Activated T-helper 1 cell treated with anti-CD3 and anti-CD28 coated beads, Interleukin-12 subunit alpha, Interleukin-12 subunit beta, Interleukin-2, Interleukin-4 antibody, amounts not matched to agents 30 ng/mL and 10 ng/mL and 1 ng/mL, durations not matched to agents 14 hours and 24 hours and 36 hours (primary cell): ENCODE measurements at regions not wholly inside any gene's neighbourhood (a gene's known extent, or its start where the extent isn't known, plus 50 kb on each side); places are given as distances from the start of the nearest gene placed in this dataset.

Experiments used
- DNase-seq: peaks from one replicate; pipeline ENCODE4 v3.0.0; 2021; ENCODE audit warnings: low spot score
- H3K27ac Mint-ChIP-seq: one replicate; pipeline ENCODE4 v1.8.0; 2021; ENCODE audit warnings: mild to moderate bottlenecking, mixed read lengths
- H3K27me3 Mint-ChIP-seq: one replicate; pipeline ENCODE4 v1.8.0; 2022; ENCODE audit warnings: mild to moderate bottlenecking, moderate library complexity, mixed read lengths; ENCODE audit not compliant: insufficient read depth
- H3K36me3 Mint-ChIP-seq: one replicate; pipeline ENCODE4 v1.8.0; 2021; ENCODE audit warnings: low read depth, mixed read lengths
- H3K4me1 Mint-ChIP-seq: one replicate; pipeline ENCODE4 v1.8.0; 2021; ENCODE audit warnings: low read depth, mixed read lengths
- H3K4me3 Mint-ChIP-seq: one replicate; pipeline ENCODE4 v1.8.0; 2021; ENCODE audit warnings: mild to moderate bottlenecking, moderate library complexity, mixed read lengths
- H3K9me3 Mint-ChIP-seq: one replicate; pipeline ENCODE4 v1.8.0; 2021; ENCODE audit warnings: mixed read lengths
- intact Hi-C: fragments of 100-400 bp; cut with micrococcal nuclease; formaldehyde crosslinking; loops from one replicate; pipeline ENCODE4 v1.15.1; 2024

GRCh38 chr10:10367264-10367663 is 650.4 kb upstream of the CELF2 start:
- Mint-ChIP-seq H3K4me3 (no peak overlapping the region), H3K9me3 (no peaks in the 10 kb centered on the region), H3K27ac (no peak overlapping the region), H3K4me1 (no peaks in the 10 kb centered on the region), H3K27me3 (no peaks in the 10 kb centered on the region), H3K36me3 (no peaks in the 10 kb centered on the region)
- intact Hi-C loops: no loop called here
- DNase-seq: no peak

DNA sequence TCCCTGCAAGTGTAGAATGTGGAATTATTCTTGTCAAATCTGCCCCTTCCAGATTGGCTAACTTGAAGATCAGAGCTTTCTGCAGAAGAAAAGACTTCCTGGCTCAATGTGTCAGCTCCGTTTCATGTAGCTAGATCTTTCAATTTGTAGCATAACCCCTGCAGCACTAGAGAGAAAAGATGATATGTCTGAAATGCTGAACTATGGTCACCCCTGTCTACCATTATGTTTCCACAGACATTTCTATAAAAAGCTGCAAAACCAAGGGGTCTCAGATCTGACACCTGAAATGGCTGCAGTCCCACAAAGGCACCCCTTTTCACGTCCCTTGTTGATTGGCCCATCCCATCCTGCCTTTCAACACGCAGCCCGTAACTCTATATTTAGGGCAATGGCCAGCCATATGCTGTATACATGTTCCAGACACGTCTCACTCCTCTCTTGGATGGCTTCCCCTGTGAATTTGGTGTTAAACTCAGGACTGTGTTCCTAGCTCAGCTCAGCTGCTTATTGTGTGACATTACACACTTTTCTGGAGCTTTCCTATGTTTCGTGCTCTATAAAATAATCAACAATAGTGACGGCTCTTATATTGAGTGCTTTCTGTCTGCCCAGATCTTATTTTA is 648.6 kb upstream of the CELF2 start:
- Mint-ChIP-seq H3K4me1 (no peaks in the 10 kb centered on the region), H3K27ac (no peak overlapping the region), H3K9me3 (no peaks in the 10 kb centered on the region), H3K4me3 (no peak overlapping the region), H3K36me3 (no peaks in the 10 kb centered on the region), H3K27me3 (peaks cover 3% of the 10 kb centered on the region)
- intact Hi-C loops: no loop called here
- no peak for DNase-seq

GRCh38 chr10:10385831-10386230 is 631.8 kb upstream of the CELF2 start:
- Mint-ChIP-seq H3K9me3 (no peaks in the 10 kb centered on the region), H3K36me3 (no peaks in the 10 kb centered on the region), H3K27me3 (no peaks in the 10 kb centered on the region), H3K4me1 (no peaks in the 10 kb centered on the region), H3K27ac (no peak overlapping the region), H3K4me3 (no peak overlapping the region)
- intact Hi-C loops: no loop called here
- no peak for DNase-seq

GRCh38 chr10:10389182-10389581 is 628.5 kb upstream of the CELF2 start:
- no peaks in the 10 kb centered on the region for H3K27me3 Mint-ChIP-seq
- DNase-seq: no peak
- H3K9me3 Mint-ChIP-seq: no peaks in the 10 kb centered on the region
- no peaks in the 10 kb centered on the region for H3K36me3 Mint-ChIP-seq
- H3K4me1 Mint-ChIP-seq: no peaks in the 10 kb centered on the region
- no peak overlapping the region for H3K27ac Mint-ChIP-seq
- H3K4me3 Mint-ChIP-seq: no peak overlapping the region
- intact Hi-C loops: no loop called here

DNA sequence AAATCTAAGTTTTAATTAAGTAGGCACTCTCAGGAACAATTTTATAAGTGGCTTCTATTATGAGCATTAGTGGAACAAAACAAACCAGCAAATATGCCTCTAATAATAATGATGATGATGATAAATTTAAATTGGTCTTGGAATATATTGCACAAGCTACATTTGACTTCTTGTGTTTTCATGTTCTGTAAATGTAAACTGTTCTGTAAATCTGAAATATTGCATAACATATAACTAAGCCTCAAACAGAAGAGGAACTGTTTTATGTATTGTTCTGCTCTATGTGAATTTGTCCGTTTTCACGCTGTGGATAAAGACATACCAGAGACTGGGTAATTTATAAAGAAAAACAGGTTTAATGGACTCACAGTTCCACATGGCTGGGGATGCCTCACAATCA is 625.2 kb upstream of the CELF2 start:
- Mint-ChIP-seq H3K36me3 (no peaks in the 10 kb centered on the region), H3K4me1 (no peaks in the 10 kb centered on the region), H3K27me3 (no peaks in the 10 kb centered on the region), H3K9me3 (no peaks in the 10 kb centered on the region), H3K4me3 (no peak overlapping the region), H3K27ac (no peak overlapping the region)
- intact Hi-C loops: no loop called here
- DNase-seq: no peak

GRCh38 chr10:10394933-10395658 is 622.6 kb upstream of the CELF2 start:
- DNase-seq: no peak
- Mint-ChIP-seq H3K27ac (no peak overlapping the region), H3K36me3 (no peaks in the 10 kb centered on the region), H3K4me1 (no peaks in the 10 kb centered on the region), H3K9me3 (no peaks in the 10 kb centered on the region), H3K27me3 (peaks cover 1% of the 10 kb centered on the region), H3K4me3 (no peak overlapping the region)
- intact Hi-C loops: no loop called here

DNA sequence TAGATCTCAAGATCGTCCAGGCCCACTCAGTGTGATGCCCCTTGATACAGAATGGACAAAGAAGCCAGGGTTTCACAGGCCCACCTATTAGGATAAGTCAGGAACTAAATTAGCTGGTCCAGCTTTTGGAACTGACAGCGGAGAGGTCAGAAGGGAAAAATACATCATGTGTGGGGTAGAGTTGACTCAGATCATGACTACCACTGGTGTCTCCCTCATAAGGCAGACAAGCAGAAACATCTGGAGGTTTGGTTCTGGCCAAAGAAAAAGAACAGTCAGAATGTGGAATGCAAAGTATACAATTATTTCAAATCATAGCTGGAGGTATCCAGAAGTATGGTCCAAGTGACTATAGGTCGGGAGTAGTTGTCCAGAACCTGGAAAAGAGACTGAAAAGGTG is 621.1 kb upstream of the CELF2 start:
- Mint-ChIP-seq H3K27ac (no peak overlapping the region), H3K9me3 (no peaks in the 10 kb centered on the region), H3K27me3 (peaks cover 1% of the 10 kb centered on the region), H3K36me3 (no peaks in the 10 kb centered on the region), H3K4me1 (no peaks in the 10 kb centered on the region), H3K4me3 (no peak overlapping the region)
- no peak for DNase-seq
- intact Hi-C loops: no loop called here

- Mint-ChIP-seq H3K27me3 (peaks cover 1% of the 10 kb centered on the region), H3K27ac (no peak overlapping the region), H3K4me1 (no peaks in the 10 kb centered on the region), H3K9me3 (no peaks in the 10 kb centered on the region), H3K36me3 (no peaks in the 10 kb centered on the region), H3K4me3 (no peak overlapping the region)
- intact Hi-C loops: no loop called here
- no peak for DNase-seq
These were observed 619.8 kb upstream of the CELF2 start for GRCh38 chr10:10397906-10398305.

DNA sequence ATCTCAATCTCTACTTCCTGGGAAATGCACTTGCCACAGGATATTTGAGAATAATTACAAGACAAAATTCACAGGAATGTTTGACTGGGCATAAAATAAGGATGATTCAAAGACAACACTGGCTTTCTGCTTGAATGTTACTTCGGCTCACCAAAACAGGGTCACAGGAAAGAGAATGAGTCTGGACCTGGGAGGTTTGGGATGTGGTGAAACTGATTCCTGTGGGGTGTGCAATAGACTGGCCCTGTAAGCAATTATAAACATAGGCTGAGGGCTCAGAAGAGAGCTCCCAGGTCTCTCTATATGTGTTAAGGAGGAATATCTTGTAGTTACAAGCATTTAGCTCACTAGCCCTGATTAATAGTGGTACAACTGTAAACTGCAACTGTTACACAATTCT is 613.9 kb upstream of the CELF2 start:
- Mint-ChIP-seq H3K4me1 (no peaks in the 10 kb centered on the region), H3K27me3 (peaks cover 2% of the 10 kb centered on the region)

DNA sequence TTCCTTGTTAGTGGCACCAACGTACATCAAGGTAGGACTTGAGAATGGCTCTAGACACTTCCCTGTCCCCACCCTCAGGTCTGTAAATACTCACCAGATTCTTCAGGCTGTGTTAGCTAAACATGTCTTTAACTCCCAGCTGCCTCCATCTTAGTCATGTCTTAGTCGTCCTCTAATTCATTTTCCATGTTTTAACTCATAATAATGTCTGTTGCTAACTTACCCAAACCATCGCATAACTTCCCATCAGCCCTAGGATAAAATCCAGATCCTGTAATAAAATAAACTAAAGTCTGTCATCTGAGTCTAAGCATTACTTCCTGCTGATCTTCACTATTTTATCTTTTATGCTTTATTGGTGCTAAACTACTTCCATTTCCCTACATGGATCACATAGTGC is 600.0 kb upstream of the CELF2 start:
- no peaks in the 10 kb centered on the region for H3K27me3 Mint-ChIP-seq
- H3K9me3 Mint-ChIP-seq: peaks cover 9% of the 10 kb centered on the region
- DNase-seq: no peak
- no peak overlapping the region for H3K27ac Mint-ChIP-seq
- peaks cover 1% of the 10 kb centered on the region for H3K36me3 Mint-ChIP-seq
- no peak overlapping the region for H3K4me3 Mint-ChIP-seq
- H3K4me1 Mint-ChIP-seq: peaks cover 23% of the 10 kb centered on the region
- intact Hi-C loops: no loop called here

More for the DNA sequence above, 613.9 kb upstream of the CELF2 start:
- H3K4me3 Mint-ChIP-seq: no peak overlapping the region
- H3K27ac Mint-ChIP-seq: no peak overlapping the region
- no peak for DNase-seq
- H3K36me3 Mint-ChIP-seq: no peaks in the 10 kb centered on the region
- intact Hi-C loops: no loop called here
- H3K9me3 Mint-ChIP-seq: no peaks in the 10 kb centered on the region

GRCh38 chr10:10418387-10418786 is 599.3 kb upstream of the CELF2 start:
- Mint-ChIP-seq H3K27ac (no peak overlapping the region), H3K9me3 (peaks cover 9% of the 10 kb centered on the region)
- intact Hi-C loops: no loop called here

DNA sequence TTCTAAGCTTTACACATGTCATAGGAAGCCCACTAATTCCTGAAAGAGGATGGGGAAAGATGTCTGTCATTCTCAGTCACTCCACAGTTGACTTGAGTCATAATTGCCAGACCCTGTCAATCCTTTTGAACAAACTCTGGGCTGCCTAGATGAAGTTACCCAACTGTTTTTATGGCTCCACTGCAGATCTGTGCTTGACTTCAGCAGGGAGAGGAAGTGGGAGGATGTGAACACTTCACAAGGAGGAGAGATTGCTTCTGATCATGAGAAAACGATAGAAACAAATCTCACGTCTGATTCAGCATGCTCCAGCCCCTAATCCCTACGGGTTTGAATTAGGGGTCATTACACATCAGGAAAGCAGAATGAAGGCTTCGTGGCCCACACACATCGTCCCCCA is 596.6 kb upstream of the CELF2 start:
- H3K36me3 Mint-ChIP-seq: peaks cover 1% of the 10 kb centered on the region
- H3K9me3 Mint-ChIP-seq: peaks cover 9% of the 10 kb centered on the region
- H3K4me3 Mint-ChIP-seq: no peak overlapping the region
- H3K27ac Mint-ChIP-seq: no peak overlapping the region
- H3K27me3 Mint-ChIP-seq: peaks cover 3% of the 10 kb centered on the region
- intact Hi-C loops: no loop called here
- no peak for DNase-seq
- peaks cover 23% of the 10 kb centered on the region for H3K4me1 Mint-ChIP-seq

More at GRCh38 chr10:10418387-10418786, 599.3 kb upstream of the CELF2 start:
- Mint-ChIP-seq H3K4me3 (no peak overlapping the region), H3K4me1 (peaks cover 23% of the 10 kb centered on the region), H3K27me3 (no peaks in the 10 kb centered on the region), H3K36me3 (peaks cover 1% of the 10 kb centered on the region)
- peak; percentile 4 for DNase-seq

DNA sequence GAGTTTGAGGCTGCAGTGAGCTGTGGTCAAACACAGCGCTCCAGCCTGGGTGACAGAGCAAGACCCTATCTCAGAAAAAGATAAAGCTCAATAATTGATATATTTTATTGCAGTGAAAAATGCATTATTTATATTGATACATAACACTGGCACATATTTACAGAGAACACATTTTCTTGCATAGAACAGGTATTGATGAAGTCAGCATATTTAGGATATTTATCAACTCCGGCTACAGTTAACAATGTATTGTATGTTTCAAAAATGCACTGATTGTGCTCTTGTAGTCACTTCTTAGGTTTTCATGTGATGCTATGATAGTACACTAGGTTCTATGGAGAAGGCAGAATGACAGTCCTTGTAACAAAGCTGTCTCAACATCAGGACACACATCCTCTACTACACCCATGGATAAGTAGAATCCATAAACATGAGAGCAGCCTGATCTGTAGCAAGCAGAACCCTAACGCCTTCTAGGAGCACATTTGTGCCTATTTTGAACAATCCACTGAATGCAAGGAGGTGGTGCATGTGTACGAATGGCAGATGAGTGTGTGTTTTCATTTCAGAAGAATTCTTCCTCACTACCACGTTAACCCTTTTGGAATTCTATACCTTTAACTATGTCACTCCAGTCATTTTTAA is 586.1 kb upstream of the CELF2 start:
- Mint-ChIP-seq H3K9me3 (peaks cover 6% of the 10 kb centered on the region), H3K4me3 (no peak overlapping the region), H3K36me3 (no peaks in the 10 kb centered on the region), H3K4me1 (no peaks in the 10 kb centered on the region), H3K27ac (no peak overlapping the region), H3K27me3 (no peaks in the 10 kb centered on the region)
- intact Hi-C loops: no loop called here
- DNase-seq: no peak
